Body of pancreas (tissue), 4 donors: ENCODE measurements at regions not wholly inside any gene's neighbourhood (a gene's known extent, or its start where the extent isn't known, plus 50 kb on each side); places are given as distances from the start of the nearest gene placed in this dataset.

Experiments
- ATAC-seq: fragments of 150-250 bp; one replicate; pipeline ENCODE4 v1.9.1; 2016
- DNase-seq, 4 donors: peaks; one replicate each; pipeline ENCODE4 v3.0.0-alpha.2; 2019
- H3K27ac ChIP-seq, 4 donors: fragments of 200-600 bp; sonication (generic); 1 replicate in 3 of 4; 2 replicates in 1 of 4; pipeline versions ENCODE4 v1.5.1 to v1.6.1; 2016 to 2019; ENCODE audit warnings: mild to moderate bottlenecking in 1 of 4, mixed read lengths in 1 of 4, moderate library complexity in 1 of 4
- H3K27me3 ChIP-seq, 2 donors: fragments of 200-600 bp; sonication (generic); one replicate each; pipeline ENCODE4 v1.6.0; 2016; ENCODE audit warnings: mild to moderate bottlenecking in 1 of 2
- H3K36me3 ChIP-seq, 2 donors: fragments of 200-600 bp; sonication (generic); replicated peaks in 1 of 2; 2 replicates each; pipeline ENCODE4 v1.5.1; 2016; ENCODE audit warnings: low read depth in 2 of 2; ENCODE audit not compliant: insufficient read depth in 1 of 2
- H3K4me1 ChIP-seq: fragments of 200-600 bp; sonication (generic); one replicate; pipeline ENCODE4 v1.6.0; 2016
- H3K4me3 ChIP-seq, 2 donors: fragments of 200-600 bp; sonication (generic); 1 replicate in 1 of 2; 2 replicates in 1 of 2; pipeline ENCODE4 v1.5.1; 2016 to 2019
- H3K9me3 ChIP-seq, 3 donors: fragments of 200-600 bp; sonication (generic); 1 replicate in 2 of 3; 2 replicates in 1 of 3; pipeline ENCODE4 v1.5.1; 2016
- CTCF ChIP-seq, 7 experiments: fragments of 450-650 bp in 4 of 7; fragments of 200-600 bp in 3 of 7; sonication (generic) in 3 of 7; IDR thresholded peaks; one replicate each; pipeline ENCODE4 v1.5.1; 2016 to 2019; ENCODE audit warnings: antibody characterized with exemption in 7 of 7
- POLR2A ChIP-seq, 3 donors: fragments of 450-650 bp; IDR thresholded peaks; one replicate each; pipeline ENCODE4 v1.6.1; 2016; ENCODE audit warnings: antibody characterized with exemption in 3 of 3, mild to moderate bottlenecking in 2 of 3
- WGBS, 2 donors: methylation state at CpG; one replicate each; pipeline ENCODE4 v1.1.5; 2017; 5-methylcytosine and 5-hydroxymethylcytosine counted together
- intact Hi-C: fragments of 100-400 bp; cut with DNase I; formaldehyde crosslinking; loops from one replicate; pipeline ENCODE4 v1.15.1; 2023

GRCh38 chr5:159469496-159470372 lies 139.4 kb upstream of the IL12B start:
- WGBS, 2 donors = 54 to 69% methylated on average over 10 to 11 of the region's 11 CpGs
- DNase-seq (peak in 1 of 4 donors; percentile 8), ATAC-seq (no peak)
- intact Hi-C loops = no loop called here
- Histone ChIP-seq H3K4me1 (no peaks in the 10 kb centered on the region), H3K9me3 (no peaks in the 10 kb centered on the region), H3K27ac (no peak overlapping the region), H3K4me3 (no peak overlapping the region), H3K27me3 (no peaks in the 10 kb centered on the region), H3K36me3 (no peaks in the 10 kb centered on the region)
- TF ChIP-seq CTCF (IDR thresholded peaks at IDR 0.05) (no peak), POLR2A (IDR thresholded peaks at IDR 0.05) (no peak)

- whole genome bisulfite sequencing, 2 donors = 79 to 86% methylated on average over 2 of the region's 2 CpGs
- H3K4me1 ChIP-seq = no peaks in the 10 kb centered on the region
- TF ChIP-seq POLR2A (IDR thresholded peaks at IDR 0.05) (no peak), CTCF (IDR thresholded peaks at IDR 0.05) (no peak)
- no peaks in the 10 kb centered on the region for H3K27me3 ChIP-seq
- H3K4me3 ChIP-seq = no peak overlapping the region
- peak; percentile 52 for ATAC-seq
- H3K27ac ChIP-seq = no peak overlapping the region
- DNase-seq = peak in 2 of 4 donors; percentile 23 to 38
- H3K9me3 ChIP-seq = no peaks in the 10 kb centered on the region
- intact Hi-C loops = no loop called here
- H3K36me3 ChIP-seq = no peaks in the 10 kb centered on the region
Observed at GRCh38 chr5:159471904-159472303, 141.6 kb upstream of the IL12B start.

- Histone ChIP-seq H3K4me3 (no peak overlapping the region), H3K36me3 (no peaks in the 10 kb centered on the region), H3K4me1 (no peaks in the 10 kb centered on the region), H3K27me3 (no peaks in the 10 kb centered on the region), H3K9me3 (no peaks in the 10 kb centered on the region), H3K27ac (no peak overlapping the region)
- ATAC-seq = no peak
- TF ChIP-seq POLR2A (IDR thresholded peaks at IDR 0.05) (no peak), CTCF (IDR thresholded peaks at IDR 0.05) (no peak)
- no peak for DNase-seq
- intact Hi-C loops = no loop called here
Observed at GRCh38 chr5:159475026-159475425, 144.7 kb upstream of the IL12B start.

- no peak for DNase-seq
- Histone ChIP-seq H3K4me1 (no peaks in the 10 kb centered on the region), H3K9me3 (no peaks in the 10 kb centered on the region), H3K27me3 (no peaks in the 10 kb centered on the region), H3K27ac (no peak overlapping the region), H3K36me3 (no peaks in the 10 kb centered on the region), H3K4me3 (no peak overlapping the region)
- no peak for ATAC-seq
- TF ChIP-seq CTCF (IDR thresholded peaks at IDR 0.05) (no peak), POLR2A (IDR thresholded peaks at IDR 0.05) (no peak)
- 44 to 56% methylated on average over 1 of the region's 1 CpG for WGBS, 2 donors
- intact Hi-C loops = no loop called here
Observed at GRCh38 chr5:159478950-159479349, 148.7 kb upstream of the IL12B start.

GRCh38 chr5:159480849-159481248 lies 150.6 kb upstream of the IL12B start:
- TF ChIP-seq POLR2A (IDR thresholded peaks at IDR 0.05) (no peak), CTCF (IDR thresholded peaks at IDR 0.05) (no peak)
- Histone ChIP-seq H3K9me3 (no peaks in the 10 kb centered on the region), H3K27me3 (no peaks in the 10 kb centered on the region), H3K4me1 (no peaks in the 10 kb centered on the region), H3K4me3 (no peak overlapping the region), H3K27ac (no peak overlapping the region), H3K36me3 (no peaks in the 10 kb centered on the region)
- no peak for ATAC-seq
- WGBS, 2 donors = 74% methylated on average over 2 of the region's 2 CpGs
- DNase-seq = no peak
- intact Hi-C loops = no loop called here
